ENCODE measurements at regions not wholly inside any gene's neighbourhood (a gene's known extent, or its start where the extent isn't known, plus 50 kb on each side); places are given as distances from the start of the nearest gene placed in this dataset.
"Not testable (repeated sequence)": the region's sequence is repeated elsewhere in the genome, so short reads cannot be mapped to it uniquely, and the experiment has no call there.

DNA sequence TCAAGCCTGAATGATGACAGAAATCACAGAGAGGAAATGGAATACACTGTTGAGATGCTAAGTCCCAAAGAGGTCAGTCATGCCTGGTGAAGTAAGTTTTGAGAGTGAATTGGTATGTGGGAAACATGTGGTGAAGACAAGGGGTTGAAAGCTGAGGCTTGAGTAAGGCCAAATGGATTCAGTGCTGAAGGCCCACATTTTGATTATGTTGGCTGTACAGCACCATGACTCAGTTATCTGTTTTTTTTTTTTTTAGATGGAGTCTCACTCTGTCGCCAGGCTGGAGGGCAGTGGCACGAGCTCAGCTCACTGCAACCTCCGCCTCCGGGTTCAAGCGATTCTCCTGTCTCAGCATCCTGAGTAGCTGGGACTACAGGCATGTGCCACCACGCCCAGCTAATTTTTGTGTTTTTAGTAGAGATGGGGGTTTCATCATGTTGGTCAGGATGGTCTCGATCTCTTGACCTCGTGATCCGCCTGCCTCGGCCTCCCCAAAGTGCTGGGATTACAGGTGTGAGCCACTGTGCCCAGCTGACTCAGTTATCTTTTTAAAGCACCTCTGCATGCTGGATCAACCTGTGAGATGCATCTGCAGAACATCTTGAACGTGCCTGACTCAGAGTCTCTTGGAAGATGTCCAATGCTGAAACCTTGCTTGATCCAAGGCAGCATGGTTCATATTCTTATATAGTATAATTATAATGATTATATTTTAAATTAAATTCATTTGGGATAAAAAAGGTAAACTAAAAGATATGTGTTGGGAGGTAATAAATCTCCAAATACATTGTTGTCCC lies 829.8 kb downstream of the TNS3 start:
- TF ChIP-seq, protein P1, sequence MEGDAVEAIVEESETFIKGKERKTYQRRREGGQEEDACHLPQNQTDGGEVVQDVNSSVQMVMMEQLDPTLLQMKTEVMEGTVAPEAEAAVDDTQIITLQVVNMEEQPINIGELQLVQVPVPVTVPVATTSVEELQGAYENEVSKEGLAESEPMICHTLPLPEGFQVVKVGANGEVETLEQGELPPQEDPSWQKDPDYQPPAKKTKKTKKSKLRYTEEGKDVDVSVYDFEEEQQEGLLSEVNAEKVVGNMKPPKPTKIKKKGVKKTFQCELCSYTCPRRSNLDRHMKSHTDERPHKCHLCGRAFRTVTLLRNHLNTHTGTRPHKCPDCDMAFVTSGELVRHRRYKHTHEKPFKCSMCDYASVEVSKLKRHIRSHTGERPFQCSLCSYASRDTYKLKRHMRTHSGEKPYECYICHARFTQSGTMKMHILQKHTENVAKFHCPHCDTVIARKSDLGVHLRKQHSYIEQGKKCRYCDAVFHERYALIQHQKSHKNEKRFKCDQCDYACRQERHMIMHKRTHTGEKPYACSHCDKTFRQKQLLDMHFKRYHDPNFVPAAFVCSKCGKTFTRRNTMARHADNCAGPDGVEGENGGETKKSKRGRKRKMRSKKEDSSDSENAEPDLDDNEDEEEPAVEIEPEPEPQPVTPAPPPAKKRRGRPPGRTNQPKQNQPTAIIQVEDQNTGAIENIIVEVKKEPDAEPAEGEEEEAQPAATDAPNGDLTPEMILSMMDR (conservative IDR thresholded peaks at IDR 0.05; ENCODE audit: low read depth in 2 of 2), result not testable (repeated sequence)
- TF ChIP-seq EZH2 (IDR thresholded peaks at IDR 0.05; ENCODE audit: low read depth, unreplicated experiment); STAT1 (IDR thresholded peaks at IDR 0.05; ENCODE audit: unreplicated experiment); POLR2AphosphoS5 (IDR thresholded peaks at IDR 0.05; ENCODE audit: low read depth); EZH2phosphoT487 (IDR thresholded peaks at IDR 0.05; ENCODE audit: unreplicated experiment): not testable (repeated sequence)
- TF ChIP-seq, protein P2, sequence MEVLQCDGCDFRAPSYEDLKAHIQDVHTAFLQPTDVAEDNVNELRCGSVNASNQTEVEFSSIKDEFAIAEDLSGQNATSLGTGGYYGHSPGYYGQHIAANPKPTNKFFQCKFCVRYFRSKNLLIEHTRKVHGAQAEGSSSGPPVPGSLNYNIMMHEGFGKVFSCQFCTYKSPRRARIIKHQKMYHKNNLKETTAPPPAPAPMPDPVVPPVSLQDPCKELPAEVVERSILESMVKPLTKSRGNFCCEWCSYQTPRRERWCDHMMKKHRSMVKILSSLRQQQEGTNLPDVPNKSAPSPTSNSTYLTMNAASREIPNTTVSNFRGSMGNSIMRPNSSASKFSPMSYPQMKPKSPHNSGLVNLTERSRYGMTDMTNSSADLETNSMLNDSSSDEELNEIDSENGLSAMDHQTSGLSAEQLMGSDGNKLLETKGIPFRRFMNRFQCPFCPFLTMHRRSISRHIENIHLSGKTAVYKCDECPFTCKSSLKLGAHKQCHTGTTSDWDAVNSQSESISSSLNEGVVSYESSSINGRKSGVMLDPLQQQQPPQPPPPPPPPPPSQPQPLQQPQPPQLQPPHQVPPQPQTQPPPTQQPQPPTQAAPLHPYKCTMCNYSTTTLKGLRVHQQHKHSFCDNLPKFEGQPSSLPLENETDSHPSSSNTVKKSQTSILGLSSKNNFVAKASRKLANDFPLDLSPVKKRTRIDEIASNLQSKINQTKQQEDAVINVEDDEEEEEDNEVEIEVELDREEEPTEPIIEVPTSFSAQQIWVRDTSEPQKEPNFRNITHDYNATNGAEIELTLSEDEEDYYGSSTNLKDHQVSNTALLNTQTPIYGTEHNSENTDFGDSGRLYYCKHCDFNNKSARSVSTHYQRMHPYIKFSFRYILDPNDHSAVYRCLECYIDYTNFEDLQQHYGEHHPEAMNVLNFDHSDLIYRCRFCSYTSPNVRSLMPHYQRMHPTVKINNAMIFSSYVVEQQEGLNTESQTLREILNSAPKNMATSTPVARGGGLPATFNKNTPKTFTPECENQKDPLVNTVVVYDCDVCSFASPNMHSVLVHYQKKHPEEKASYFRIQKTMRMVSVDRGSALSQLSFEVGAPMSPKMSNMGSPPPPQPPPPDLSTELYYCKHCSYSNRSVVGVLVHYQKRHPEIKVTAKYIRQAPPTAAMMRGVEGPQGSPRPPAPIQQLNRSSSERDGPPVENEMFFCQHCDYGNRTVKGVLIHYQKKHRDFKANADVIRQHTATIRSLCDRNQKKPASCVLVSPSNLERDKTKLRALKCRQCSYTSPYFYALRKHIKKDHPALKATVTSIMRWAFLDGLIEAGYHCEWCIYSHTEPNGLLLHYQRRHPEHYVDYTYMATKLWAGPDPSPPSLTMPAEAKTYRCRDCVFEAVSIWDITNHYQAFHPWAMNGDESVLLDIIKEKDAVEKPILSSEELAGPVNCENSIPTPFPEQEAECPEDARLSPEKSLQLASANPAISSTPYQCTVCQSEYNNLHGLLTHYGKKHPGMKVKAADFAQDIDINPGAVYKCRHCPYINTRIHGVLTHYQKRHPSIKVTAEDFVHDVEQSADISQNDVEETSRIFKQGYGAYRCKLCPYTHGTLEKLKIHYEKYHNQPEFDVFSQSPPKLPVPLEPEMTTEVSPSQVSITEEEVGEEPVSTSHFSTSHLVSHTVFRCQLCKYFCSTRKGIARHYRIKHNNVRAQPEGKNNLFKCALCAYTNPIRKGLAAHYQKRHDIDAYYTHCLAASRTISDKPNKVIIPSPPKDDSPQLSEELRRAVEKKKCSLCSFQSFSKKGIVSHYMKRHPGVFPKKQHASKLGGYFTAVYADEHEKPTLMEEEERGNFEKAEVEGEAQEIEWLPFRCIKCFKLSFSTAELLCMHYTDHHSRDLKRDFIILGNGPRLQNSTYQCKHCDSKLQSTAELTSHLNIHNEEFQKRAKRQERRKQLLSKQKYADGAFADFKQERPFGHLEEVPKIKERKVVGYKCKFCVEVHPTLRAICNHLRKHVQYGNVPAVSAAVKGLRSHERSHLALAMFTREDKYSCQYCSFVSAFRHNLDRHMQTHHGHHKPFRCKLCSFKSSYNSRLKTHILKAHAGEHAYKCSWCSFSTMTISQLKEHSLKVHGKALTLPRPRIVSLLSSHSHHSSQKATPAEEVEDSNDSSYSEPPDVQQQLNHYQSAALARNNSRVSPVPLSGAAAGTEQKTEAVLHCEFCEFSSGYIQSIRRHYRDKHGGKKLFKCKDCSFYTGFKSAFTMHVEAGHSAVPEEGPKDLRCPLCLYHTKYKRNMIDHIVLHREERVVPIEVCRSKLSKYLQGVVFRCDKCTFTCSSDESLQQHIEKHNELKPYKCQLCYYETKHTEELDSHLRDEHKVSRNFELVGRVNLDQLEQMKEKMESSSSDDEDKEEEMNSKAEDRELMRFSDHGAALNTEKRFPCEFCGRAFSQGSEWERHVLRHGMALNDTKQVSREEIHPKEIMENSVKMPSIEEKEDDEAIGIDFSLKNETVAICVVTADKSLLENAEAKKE (CRISPR knock-in tag; IDR thresholded peaks at IDR 0.05), result not testable (repeated sequence)
- TF ChIP-seq, protein P3, sequence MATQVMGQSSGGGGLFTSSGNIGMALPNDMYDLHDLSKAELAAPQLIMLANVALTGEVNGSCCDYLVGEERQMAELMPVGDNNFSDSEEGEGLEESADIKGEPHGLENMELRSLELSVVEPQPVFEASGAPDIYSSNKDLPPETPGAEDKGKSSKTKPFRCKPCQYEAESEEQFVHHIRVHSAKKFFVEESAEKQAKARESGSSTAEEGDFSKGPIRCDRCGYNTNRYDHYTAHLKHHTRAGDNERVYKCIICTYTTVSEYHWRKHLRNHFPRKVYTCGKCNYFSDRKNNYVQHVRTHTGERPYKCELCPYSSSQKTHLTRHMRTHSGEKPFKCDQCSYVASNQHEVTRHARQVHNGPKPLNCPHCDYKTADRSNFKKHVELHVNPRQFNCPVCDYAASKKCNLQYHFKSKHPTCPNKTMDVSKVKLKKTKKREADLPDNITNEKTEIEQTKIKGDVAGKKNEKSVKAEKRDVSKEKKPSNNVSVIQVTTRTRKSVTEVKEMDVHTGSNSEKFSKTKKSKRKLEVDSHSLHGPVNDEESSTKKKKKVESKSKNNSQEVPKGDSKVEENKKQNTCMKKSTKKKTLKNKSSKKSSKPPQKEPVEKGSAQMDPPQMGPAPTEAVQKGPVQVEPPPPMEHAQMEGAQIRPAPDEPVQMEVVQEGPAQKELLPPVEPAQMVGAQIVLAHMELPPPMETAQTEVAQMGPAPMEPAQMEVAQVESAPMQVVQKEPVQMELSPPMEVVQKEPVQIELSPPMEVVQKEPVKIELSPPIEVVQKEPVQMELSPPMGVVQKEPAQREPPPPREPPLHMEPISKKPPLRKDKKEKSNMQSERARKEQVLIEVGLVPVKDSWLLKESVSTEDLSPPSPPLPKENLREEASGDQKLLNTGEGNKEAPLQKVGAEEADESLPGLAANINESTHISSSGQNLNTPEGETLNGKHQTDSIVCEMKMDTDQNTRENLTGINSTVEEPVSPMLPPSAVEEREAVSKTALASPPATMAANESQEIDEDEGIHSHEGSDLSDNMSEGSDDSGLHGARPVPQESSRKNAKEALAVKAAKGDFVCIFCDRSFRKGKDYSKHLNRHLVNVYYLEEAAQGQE (IDR thresholded peaks at IDR 0.05; ENCODE audit: unreplicated experiment), result not testable (repeated sequence)
- TF ChIP-seq, protein P4, sequence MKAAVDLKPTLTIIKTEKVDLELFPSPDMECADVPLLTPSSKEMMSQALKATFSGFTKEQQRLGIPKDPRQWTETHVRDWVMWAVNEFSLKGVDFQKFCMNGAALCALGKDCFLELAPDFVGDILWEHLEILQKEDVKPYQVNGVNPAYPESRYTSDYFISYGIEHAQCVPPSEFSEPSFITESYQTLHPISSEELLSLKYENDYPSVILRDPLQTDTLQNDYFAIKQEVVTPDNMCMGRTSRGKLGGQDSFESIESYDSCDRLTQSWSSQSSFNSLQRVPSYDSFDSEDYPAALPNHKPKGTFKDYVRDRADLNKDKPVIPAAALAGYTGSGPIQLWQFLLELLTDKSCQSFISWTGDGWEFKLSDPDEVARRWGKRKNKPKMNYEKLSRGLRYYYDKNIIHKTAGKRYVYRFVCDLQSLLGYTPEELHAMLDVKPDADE (IDR thresholded peaks at IDR 0.05), result not testable (repeated sequence)
